Stimulated activated CD8-positive, alpha-beta memory T cell treated with anti-CD3 and anti-CD28 coated beads, Interleukin-12 subunit alpha, Interleukin-12 subunit beta, amount 100 ng/mL, for 4 hours (primary cell): ENCODE measurements at regions not wholly inside any gene's neighbourhood (a gene's known extent, or its start where the extent isn't known, plus 50 kb on each side); places are given as distances from the start of the nearest gene placed in this dataset.

Experiments
- DNase-seq: peaks from one replicate; pipeline ENCODE4 v3.0.0-alpha.2; 2020; ENCODE audit warnings: low read depth

DNA sequence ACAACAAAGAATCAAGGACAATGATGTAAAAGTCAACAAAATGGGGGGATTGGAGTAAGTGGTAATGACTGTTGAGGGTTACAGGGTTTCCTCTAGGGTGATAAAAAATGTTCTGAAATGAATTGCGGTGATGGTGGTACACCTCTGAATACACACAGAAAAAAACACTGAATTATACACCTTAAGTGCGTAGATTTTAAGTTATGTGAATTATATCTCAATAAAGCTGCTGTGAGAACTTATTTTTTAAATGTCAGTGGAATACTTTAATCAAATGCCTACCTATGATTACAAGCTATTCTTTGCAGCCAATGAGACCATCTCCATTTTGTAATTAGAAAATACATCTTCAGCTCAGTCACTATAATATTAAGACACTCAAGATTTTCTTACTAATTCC is 53.5 kb downstream of the ZNF608 start:
- no peak for DNase-seq

DNA sequence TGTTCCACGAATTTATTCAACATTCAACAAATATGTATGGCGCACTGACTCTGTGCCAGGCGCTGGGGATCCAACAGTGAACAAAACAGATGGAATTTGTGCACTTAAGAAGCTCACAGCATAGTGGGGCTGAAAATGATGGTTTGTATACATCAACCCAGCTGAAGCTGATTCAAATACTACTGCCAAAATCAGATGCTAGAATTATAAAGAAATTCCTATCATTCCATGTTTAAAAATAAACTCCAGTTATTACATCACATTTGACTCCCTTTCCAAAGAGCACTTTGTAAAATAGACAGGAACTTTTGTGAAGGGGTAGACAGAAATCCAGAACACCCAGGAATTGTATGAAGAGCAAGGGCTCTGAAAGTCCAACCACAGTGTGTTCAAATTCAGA is 54.1 kb downstream of the ZNF608 start:
- DNase-seq: no peak

DNA sequence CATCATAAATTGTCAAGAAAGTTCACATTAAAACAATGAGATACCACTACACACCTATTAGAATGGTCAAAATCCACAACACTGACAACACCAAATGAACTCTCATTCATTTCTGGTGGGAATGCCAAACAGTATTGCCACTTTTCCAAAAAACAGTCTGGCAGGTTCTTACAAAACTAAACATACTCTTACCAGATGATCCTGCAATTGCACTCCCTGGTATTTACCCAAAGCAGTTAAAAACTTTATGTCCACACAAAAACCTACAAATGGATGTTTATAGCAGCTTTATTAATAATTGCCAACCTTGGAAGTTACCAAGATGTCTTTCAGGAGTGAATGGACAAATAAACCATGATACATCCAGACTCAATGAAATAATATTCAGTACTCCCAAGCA is 56.8 kb downstream of the ZNF608 start:
- DNase-seq: no peak

DNA sequence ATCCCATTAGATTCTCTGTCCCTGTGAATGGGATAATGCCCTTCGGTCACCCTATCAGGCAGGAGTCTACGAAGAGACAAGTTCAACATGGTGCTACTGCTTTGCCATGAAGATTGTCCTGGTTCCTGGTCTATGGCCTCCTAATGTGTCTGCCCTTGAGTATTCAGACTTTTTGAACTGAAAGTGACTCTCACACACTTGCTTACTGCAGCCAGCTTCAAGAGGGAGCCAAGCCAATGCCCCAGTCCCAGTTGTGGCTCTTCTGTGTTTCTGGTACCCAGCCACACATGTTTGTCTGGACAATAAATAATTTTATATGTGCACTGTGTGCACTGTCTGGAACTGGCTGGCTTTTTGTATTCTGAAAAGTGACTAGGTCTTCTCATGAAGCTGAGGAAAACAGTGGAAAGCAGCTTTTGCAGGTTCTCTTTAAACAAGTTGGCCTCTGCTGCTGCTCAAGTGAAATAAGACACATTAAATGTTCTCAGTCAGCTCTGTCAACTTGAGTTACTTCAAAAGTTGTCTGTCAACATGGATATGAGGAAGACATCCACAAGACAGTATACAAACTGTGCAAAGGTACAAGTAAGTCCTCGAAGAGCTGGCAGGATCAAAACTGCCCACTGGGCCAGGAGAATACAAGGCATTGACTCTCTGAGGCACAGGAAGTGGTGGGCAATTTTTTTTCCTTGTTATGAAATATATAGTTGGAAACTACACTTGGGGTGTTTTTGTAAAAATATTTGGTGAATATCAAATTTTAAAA is 60.0 kb downstream of the ZNF608 start:
- no peak for DNase-seq

DNA sequence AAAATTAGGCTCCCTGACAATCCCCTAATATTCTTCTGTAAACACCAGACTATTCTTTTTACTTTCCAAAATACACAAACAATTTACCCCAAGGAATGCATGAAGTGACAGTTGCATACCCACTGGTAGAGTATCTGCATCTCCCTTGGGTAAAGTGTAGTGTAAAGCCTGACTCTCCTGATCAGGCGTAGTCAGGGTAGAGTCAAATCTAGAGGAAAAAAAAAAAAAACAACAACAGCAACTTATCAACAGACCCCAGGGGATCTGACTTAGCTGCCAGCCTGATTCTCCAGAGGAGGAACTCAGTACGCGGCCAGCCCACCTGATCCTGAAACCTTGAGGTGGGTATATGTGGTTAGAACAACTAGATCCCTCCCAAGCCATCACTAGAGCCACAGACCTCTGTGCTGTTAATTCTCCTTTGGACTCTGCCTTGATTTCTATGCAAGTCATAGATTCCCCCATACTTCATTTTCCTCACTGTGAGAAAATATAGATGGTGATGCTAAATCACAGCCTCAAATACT is 61.0 kb downstream of the ZNF608 start:
- DNase-seq: no peak

DNA sequence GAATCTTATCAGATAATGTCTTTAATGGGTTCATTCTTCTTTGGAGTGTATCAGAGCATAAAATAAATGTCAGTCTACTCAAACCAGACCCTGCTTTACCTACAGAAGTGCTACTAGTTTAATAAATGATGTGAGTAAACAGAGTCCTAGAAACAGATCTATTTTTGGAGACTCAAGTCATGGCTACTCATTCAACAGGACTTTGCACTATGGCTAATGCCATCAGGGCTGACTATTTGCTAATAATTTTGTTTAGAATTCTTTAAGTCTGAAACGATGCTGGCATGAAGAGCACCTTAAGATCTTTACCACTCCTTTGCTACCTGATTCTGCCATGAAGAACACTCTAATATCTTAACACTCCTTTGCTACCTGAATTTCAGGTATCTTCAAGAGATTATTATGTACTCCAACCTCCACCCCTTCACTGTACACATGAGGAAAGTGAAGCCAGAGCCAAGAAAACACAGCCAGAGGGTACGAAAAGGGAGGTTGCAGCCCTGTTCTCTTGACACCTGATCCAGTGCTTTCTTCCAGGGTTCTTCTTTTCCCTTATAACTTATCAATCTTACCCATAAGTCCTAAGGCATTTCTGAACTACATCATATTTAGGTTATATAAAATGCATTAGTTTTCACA is 62.4 kb downstream of the ZNF608 start:
- no peak for DNase-seq

DNA sequence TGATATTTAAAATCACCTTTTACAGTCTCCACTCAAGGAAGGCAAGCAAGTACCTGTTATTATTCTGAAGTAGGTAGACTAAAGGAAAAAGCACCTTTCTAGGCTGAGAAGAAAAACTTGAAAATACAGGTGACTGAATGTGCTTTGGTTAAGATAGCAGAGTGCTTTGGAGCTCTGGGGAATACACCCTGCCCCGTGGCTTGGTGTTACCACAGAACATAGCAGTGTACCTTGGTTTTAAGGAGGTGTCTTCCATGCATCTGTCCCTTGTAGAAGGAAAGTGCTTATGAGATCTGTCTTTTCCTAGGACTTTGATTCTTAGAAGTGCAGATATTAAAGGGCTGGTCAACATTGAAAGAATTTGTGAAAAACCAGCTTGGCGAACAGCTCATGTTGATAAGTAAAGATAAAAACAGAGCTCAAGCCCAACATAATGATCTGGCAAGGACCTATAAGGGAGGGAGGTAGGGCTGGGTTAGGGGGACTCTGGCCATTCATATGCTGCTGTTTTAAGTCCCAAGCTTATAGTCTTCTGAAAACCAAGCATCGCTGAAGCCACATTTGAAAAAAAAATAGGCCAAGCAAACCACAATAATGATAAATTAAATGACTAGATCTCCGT is 66.8 kb downstream of the ZNF608 start:
- no peak for DNase-seq

DNA sequence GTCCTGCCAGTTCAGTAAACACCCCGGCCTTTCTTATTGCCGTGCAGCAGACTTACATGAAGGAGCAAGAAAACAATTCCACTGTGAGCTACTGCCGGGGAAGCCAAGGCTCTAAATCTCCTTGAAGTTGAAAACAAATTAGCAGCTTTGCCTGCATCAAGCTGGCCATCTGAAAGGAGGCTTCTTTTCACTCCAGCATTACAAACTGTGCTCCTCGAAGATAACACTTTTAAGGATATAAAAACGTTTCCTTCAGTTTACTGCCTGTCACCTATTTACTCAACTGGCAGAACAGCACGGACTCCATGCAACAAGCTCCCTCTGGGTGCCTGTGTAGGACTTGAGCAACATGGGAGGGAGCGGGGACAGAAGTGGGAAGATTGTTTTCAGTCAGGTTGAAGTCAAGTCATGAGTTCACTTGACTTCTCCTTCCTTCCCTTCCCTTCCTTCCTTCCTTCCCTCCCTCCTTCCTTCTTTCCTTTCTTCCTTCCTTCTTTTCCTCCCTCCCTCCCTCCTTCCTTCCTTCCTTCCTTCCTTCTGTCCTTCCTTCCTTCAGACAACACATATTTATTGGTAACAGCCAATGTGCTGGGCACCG is 67.4 kb downstream of the ZNF608 start:
- no peak for DNase-seq

DNA sequence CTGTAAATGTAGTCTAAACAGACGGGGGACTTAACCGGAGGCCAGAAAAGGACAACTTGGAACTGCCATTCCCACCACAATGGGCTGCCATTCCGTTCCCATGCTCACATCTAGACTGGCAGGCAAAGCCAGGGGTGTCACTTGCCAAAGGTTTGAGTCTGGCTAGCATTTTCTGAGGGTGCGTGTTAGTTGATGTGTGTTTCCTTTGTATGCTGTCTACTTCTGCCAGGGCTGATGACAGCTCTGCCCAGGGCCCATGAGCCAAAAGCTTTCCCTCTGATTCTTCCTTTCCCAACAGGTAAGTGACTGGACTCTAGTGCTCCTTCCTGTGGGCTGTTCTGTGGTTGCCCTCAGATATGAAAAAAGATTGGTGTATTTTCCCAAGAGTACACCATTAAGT is 68.0 kb downstream of the ZNF608 start:
- no peak for DNase-seq

DNA sequence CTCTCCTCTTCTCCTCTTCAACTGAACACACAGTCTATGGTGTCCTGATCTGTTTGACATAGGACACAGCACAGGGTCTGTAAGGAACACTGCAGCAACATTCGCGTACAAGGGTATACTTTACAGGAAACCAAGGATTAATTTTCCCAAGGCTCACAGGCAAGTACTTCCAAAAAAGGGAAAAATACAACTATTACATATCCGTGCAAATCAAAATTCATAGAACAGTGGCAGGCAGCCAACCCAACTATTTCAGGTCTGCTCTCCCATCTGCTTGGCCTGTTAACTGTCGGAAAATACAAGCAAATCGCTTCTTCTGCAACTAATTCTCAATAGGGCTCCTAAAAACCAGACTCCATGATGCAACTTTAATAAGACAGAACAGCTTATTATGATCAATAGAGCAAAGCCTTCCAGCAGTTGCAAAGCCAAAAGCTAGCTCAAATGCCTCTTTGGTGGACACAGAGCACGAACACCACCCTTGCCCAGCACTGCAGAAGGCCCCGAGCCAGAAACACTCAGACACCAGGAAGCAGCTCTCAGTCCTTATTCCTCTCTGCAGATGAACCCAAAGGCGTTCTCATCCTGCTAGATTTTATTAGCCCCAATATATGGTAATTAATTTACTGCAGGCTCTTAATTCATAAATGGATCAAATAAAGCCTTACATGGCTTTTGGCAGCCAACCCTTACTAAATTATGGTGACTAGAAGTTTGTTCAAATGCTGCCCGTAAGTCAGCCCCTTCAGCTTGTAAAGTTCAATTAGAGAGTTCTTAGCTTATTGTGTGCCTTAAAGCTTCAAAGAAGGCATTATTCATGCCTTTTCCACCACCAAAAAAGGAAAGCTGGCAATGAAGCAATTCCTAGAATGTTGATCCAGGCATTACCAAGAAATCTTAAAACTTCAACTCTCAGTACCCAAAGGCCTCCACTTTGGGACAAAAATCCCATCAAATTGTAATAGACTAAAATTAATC is 68.8 kb downstream of the ZNF608 start:
- no peak for DNase-seq

DNA sequence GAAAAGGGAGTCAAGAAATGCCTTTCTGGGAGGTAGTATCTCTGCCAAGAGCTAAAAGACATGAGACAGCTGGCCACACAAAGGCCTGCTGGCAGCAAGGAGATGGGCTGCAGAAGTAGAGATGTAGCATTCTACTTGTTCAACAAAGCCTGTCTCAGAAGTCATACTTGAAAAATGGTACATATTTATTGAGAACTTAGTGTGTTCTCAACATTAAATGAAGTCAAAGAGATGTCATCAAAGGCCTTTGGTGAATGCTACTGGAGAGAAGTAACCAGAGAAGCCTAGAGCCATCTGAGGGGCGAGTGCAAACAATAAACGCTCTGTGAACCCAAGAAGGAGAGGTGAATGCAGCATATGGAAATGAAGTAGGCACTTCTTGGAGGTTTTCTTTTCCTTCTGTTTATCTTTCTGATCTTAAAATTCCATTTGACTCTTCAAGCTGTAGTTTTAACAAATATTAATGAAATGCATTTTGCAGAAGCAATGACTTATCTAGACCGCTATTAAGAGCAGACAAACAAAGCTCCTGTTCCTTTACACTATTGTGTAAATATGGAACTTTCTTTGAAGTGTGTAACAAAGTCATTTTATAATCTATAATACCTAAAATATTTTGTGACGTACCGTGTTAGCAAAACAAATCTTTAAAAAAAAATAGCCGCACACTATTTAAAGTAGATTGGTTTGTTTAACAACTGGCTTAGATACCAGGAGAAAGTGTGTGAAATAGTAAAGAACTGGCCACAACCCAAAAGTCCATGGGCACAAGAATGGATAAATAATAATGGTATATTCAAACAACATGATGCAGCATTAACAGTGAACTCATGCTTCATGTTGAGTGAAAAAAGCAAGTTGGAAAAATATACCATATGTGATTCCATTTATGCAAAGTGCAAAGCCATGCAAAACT is 70.2 kb downstream of the ZNF608 start:
- no peak for DNase-seq

DNA sequence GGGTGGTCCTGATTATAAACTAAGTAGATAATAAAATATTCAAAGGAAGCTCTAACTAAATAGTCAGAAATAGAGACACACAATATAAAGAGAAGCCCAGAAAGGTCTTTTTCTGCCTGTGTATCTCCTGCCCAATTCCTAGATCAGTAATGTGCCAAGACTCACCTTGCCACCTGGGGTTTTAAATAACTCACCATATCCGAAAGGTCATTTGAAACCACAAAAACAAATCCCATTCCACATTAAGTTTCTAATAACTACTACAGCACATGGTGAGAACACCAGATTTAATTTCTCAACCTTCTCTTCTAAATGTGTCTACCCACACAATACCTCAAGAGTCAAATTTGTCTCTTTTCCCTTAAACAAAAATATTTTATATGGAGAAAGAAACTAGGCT is 75.2 kb downstream of the ZNF608 start:
- DNase-seq: no peak

DNA sequence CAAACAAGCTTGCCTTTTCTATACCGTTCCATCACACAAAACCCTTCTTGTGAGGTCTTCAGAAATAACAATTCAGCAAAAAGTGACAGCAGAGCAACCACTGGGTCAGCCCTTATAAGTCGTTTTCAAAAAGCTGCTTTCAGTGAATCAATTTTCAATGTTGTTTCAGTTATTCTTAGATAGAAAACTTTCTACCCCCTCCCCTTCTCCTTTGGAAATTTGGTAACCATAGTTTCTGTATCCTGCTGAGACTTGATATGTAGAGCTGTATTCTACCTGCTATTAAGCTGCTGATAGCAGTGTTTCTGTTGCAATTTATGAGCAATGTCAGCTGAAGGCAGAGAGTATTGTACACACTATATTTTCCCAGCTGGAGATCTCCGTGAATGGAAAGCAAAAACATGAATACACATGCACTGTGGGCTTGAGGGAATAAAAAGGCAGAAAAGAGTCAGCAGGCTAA is 75.7 kb downstream of the ZNF608 start:
- DNase-seq: no peak

DNA sequence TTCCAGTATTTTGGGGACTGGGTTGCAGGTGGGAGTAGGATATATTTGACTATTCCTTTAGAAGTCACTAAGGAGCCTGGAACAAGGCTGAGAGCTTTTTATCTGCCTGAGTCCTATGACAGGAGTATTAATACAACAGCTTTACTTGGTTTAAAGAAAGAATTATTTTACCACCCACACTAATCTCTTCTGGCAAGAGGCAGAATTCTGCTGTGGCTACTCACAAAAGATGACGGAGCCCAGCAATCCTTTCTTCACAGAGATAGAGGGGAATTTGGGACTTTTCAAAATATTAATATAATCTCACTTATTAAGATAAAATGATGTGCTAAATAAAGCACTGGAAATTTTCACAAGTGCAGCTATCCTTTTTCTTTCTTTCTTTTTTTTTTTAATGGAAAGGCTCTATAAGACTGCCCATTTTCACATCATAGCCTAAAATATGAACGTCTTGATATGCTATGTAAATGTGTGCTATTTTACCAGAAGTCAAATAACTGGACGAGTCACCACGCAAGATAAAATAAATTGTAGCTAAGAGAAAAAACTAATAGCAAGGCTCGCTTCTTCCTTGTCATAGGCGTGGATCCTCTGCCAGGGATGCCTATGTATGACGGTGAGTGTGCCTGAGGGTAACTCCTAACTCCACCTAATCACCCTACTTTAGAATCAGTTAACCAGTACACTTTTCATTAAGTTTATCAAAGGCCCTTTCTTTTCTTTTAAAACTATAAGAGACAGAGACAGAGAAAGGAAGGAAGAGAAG is 76.3 kb downstream of the ZNF608 start:
- no peak for DNase-seq

DNA sequence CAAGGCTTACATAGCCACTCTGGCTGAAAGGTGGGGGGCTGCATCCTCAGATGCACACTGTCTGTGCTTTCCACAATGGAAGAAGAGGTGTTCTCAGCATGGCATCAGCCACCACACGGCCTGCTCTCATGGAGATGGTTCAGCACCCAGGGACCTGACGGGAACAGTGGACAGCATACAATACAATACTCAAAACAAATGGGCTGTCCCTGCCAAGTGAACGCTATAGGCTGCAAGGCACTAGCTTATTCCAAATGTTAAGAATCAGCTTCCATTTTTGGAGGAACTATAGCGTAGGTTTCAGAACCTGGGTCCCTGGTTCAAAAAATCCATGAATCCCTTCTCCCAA is 77.2 kb downstream of the ZNF608 start:
- no peak for DNase-seq

DNA sequence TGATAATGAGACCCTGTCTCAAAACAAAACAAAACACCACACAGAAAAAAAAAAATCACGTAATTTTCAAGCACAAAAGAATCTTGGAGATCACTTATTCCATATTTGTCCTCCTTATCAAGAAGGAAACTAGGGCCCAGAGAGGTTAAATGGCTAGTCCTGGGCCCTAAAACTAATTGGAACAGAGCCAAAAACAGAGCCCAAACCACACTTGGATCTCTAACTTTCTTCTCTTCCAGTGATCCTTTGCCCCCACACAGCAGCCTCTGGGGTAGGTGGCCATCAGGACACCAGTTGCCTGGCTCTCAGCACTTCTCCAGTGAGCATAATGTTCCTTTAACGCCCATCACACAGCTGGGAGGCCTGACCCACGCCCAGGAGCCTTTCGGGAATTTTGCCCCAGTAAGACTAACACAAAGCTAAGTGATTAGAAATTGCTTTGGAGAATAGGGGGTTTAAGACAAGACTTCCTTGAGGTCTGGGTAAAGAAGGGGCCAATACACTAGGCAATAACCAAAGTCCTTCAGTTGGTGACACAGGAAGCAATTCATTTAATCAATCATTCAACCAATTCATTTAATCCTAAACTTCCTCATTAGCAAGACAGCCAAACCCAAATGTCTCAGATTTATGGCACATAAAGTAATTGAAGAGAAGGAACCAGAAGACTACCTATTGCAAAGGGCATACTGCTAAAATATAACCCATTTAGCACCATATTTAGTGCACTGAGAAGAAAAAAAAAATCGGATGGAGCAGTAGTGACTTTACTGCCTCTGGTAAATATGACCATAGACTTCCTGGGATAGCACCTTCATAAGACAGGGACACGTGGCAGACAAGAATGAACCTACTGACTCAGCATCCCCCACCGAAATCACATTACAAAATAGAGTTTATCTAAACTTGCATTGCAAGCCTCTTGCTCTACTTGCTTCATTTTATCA is 77.8 kb downstream of the ZNF608 start:
- no peak for DNase-seq

DNA sequence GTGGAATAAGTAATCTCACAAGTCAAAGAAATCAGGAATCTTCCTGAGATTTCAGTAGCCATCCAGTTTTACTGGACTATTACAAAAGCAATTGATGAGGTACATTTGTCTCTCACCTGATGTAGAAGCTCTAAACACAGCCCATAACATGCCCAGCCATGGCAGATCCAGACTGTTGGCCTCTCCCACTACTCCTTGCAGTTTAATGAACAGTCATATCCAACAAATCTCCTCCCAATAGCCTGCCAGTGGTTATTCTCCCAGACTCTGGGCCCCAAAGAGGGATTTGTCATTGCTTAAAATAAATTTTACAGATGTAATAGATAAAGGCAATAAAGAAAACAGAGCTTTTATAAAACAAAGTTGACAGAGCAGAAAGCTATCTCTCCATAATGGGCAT is 80.8 kb downstream of the ZNF608 start:
- no peak for DNase-seq

DNA sequence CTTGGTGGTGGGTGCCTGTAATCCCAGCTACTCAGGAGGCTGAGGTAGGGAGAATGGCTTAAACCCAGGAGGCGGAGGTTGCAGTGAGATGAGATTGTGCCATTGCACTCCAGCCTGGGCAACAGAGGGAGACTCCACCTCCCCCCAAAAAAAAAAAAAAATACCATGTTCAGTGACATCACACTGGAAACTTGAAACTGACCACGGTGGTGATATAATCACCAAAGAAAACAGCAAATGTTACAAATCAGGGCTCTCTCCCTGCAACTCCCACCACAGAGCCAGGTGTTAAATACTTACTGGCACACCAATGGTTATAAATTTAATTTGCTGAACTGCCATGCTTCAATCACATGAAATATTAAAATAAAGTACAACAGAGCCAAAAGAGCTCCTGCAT is 81.4 kb downstream of the ZNF608 start:
- DNase-seq: no peak

DNA sequence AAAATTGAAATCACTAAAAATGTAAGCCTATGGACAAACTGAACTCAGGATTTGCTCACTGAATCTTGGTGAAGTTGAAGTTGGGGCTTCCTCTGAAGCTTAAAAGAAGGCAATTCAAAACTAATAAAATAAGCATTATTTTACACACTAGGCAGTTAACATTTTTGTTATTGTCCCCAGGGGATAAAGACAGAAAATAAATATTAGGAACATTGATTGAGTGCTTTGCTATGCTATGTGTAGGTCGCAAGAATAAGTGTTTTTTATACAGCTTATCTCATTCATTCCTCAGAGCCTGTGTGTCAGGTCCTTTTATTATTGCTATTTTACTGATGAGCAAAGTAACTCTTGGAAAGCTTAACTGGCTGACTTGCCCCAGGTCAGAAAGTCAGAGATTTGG is 82.2 kb downstream of the ZNF608 start:
- DNase-seq: no peak
